Panc1 (cell line): ENCODE measurements at regions not wholly inside any gene's neighbourhood (a gene's known extent, or its start where the extent isn't known, plus 50 kb on each side); places are given as distances from the start of the nearest gene placed in this dataset.

Experiments used
- ATAC-seq: fragments of 200-7000 bp; cut with Tn5 transposase; 2 replicates; pipeline ENCODE4 v1.9.1; 2020; ENCODE audit warnings: mild to moderate bottlenecking, moderate library complexity
- BruUV-seq: library from RNA; stranded (reverse); fragments of 400-500 nt; replicated peaks from 2 replicates; lab custom pipeline; 2021; lab: Mats Ljungman, UMichigan
- CTCF ChIA-PET: fragments of 300-600 bp; sonication (Branson Sonifier 250); formaldehyde crosslinking; loops from one replicate; lab custom pipeline; 2022; ENCODE audit warnings: antibody characterized with exemption; lab: Charles Lee
- POLR2A ChIA-PET: fragments of 300-600 bp; sonication (Branson Sonifier 250); formaldehyde crosslinking; loops from one replicate; lab custom pipeline; 2022; ENCODE audit warnings: antibody characterized with exemption; lab: Charles Lee
- DNase-seq: peaks from one replicate; pipeline ENCODE4 v3.0.0-alpha.2; 2010; ENCODE audit warnings: low read depth, low spot score
- H3K27ac ChIP-seq: 2 replicates; pipeline ENCODE4 v1.5.1; 2011; ENCODE audit warnings: mild to moderate bottlenecking, low read length, inconsistent platforms
- H3K27me3 ChIP-seq: fragments of 200-500 bp; sonication (Bioruptor generic); 2 replicates; pipeline ENCODE4 v1.6.0; 2014; ENCODE audit warnings: low read length, inconsistent platforms; ENCODE audit not compliant: control insufficient read depth, insufficient read depth
- H3K36me3 ChIP-seq: fragments of 200-500 bp; sonication (Bioruptor generic); 2 replicates; pipeline ENCODE4 v1.5.1; 2014; ENCODE audit warnings: inconsistent platforms, mild to moderate bottlenecking, low read length, moderate library complexity; ENCODE audit not compliant: control insufficient read depth, insufficient read depth
- H3K4me1 ChIP-seq: 2 replicates; pipeline ENCODE4 v1.5.1; 2011; ENCODE audit warnings: inconsistent platforms, mild to moderate bottlenecking, low read length, moderate library complexity; ENCODE audit not compliant: control insufficient read depth, insufficient read depth
- H3K4me3 ChIP-seq, 2 experiments: 2 replicates each; pipeline ENCODE4 v1.5.1; 2011 to 2012; ENCODE audit warnings: low read depth in 2 of 2, low read length in 2 of 2, mild to moderate bottlenecking in 2 of 2, inconsistent platforms in 1 of 2, moderate library complexity in 1 of 2
- H3K9me3 ChIP-seq: fragments of 200-500 bp; sonication (Bioruptor generic); 2 replicates; pipeline ENCODE4 v1.5.1; 2014; ENCODE audit warnings: low read depth, mild to moderate bottlenecking, inconsistent platforms, low read length, moderate library complexity; ENCODE audit not compliant: control insufficient read depth, insufficient read depth
- CTCF ChIP-seq: fragments of 450-650 bp; IDR thresholded peaks from 2 replicates; pipeline ENCODE4 v1.5.1; 2017; ENCODE audit warnings: mild to moderate bottlenecking
- POLR2AphosphoS5 ChIP-seq: IDR thresholded peaks from 2 replicates; pipeline ENCODE4 v1.6.1; 2012; ENCODE audit warnings: mild to moderate bottlenecking, low read depth, low read length, moderate library complexity
- REST ChIP-seq, 2 experiments: IDR thresholded peaks; 2 replicates each; pipeline ENCODE4 v1.6.1; 2011 to 2012; ENCODE audit warnings: low read depth in 2 of 2, control low read depth in 1 of 2, low read length in 1 of 2, mild to moderate bottlenecking in 1 of 2, moderate library complexity in 1 of 2; ENCODE audit not compliant: insufficient read depth in 1 of 2
- SIN3A ChIP-seq: IDR thresholded peaks from 2 replicates; pipeline ENCODE4 v1.6.1; 2012; ENCODE audit warnings: low read depth, mild to moderate bottlenecking, low read length, moderate library complexity, borderline replicate concordance; ENCODE audit not compliant: insufficient read depth
- TCF7L2 ChIP-seq: IDR thresholded peaks from 2 replicates; pipeline ENCODE4 v1.6.1; 2011; ENCODE audit warnings: mild to moderate bottlenecking, low read depth, low read length, inconsistent platforms
- in situ Hi-C: cut with HindIII; loops from 2 replicates; pipeline ENCODE4 v1.10.0; 2016; ENCODE audit warnings: low sequenced_read_pairs, low pct_unique_long_range_greater_than_20kb
- intact Hi-C: fragments of 100-400 bp; cut with micrococcal nuclease; formaldehyde crosslinking; loops from one replicate; pipeline ENCODE4 v1.10.0; 2022; ENCODE audit not compliant: unreplicated experiment

GRCh38 chr14:29149798-29150197 is 383.2 kb downstream of the FOXG1 start:
- no peaks in the 10 kb centered on the region for H3K27me3 ChIP-seq
- in situ Hi-C loops (no loop called here), intact Hi-C loops (no loop called here)
- TF ChIP-seq POLR2AphosphoS5 = no peak
- no peak for TF ChIP-seq CTCF
- no peak for TF ChIP-seq TCF7L2
- no peak for TF ChIP-seq REST (IDR thresholded peaks at IDR 0.05; ENCODE audit: insufficient read depth in 1 of 2, low read depth in 2 of 2, low read length in 1 of 2)
- no peak for TF ChIP-seq SIN3A
- no TSS peak for BruUV-seq
- no peak for DNase-seq
- no peaks in the 10 kb centered on the region for H3K9me3 ChIP-seq
- H3K4me1 ChIP-seq = no peaks in the 10 kb centered on the region
- H3K4me3 ChIP-seq = no peak overlapping the region
- no peak overlapping the region for H3K27ac ChIP-seq
- CTCF ChIA-PET = no interaction called here
- H3K36me3 ChIP-seq = no peaks in the 10 kb centered on the region
- POLR2A ChIA-PET = no interaction called here
- no peak for ATAC-seq

- Histone ChIP-seq H3K36me3 (no peaks in the 10 kb centered on the region), H3K27me3 (no peaks in the 10 kb centered on the region), H3K27ac (no peak overlapping the region), H3K4me3 (no peak overlapping the region), H3K4me1 (no peaks in the 10 kb centered on the region), H3K9me3 (no peaks in the 10 kb centered on the region)
- no TSS peak for BruUV-seq
- in situ Hi-C loops (no loop called here), intact Hi-C loops (no loop called here)
- CTCF ChIA-PET = no interaction called here
- DNase-seq = no peak
- TF ChIP-seq TCF7L2 (no peak), SIN3A (no peak), POLR2AphosphoS5 (no peak), REST (IDR thresholded peaks at IDR 0.05; ENCODE audit: insufficient read depth in 1 of 2, low read depth in 2 of 2, low read length in 1 of 2) (no peak), CTCF (no peak)
- POLR2A ChIA-PET = no interaction called here
- no peak for ATAC-seq
Observed at GRCh38 chr14:29150659-29151058, 384.1 kb downstream of the FOXG1 start.
